ENCODE measurements at regions not wholly inside any gene's neighbourhood (a gene's known extent, or its start where the extent isn't known, plus 50 kb on each side); places are given as distances from the start of the nearest gene placed in this dataset.

- Histone ChIP-seq H3K36me3 (ENCODE audit: control insufficient read depth, low read length) (no peaks in the 10 kb centered on the region), H3K79me2 (ENCODE audit: control insufficient read depth, low read length) (no peaks in the 10 kb centered on the region), H3K9me3 (ENCODE audit: control insufficient read depth, insufficient read depth, low read length) (no peaks in the 10 kb centered on the region), H3K4me2 (ENCODE audit: low read length) (no peak overlapping the region), H3K27me3 (ENCODE audit: control insufficient read depth, low read length) (no peaks in the 10 kb centered on the region), H3K27ac (ENCODE audit: low read depth, low read length) (no peak overlapping the region), H3F3A (ENCODE audit: control insufficient read depth, insufficient read depth) (no peaks in the 10 kb centered on the region), H3K9me2 (replicated peaks; ENCODE audit: control insufficient read depth, low read length) (no peaks in the 10 kb centered on the region), H3K4me3 (ENCODE audit: low read length) (no peak overlapping the region), H3K4me1 (ENCODE audit: control insufficient read depth, low read length) (no peaks in the 10 kb centered on the region), H4K20me1 (ENCODE audit: control insufficient read depth, insufficient read depth, low read depth, low read length) (no peaks in the 10 kb centered on the region)
- peak; percentile 81 for TF ChIP-seq CTCF (IDR thresholded peaks at IDR 0.05; ENCODE audit: low read depth, low read length, poor library complexity, severe bottlenecking)
- no peak for TF ChIP-seq EZH2phosphoT487 (IDR thresholded peaks at IDR 0.05; ENCODE audit: borderline replicate concordance, low read length)
Observed at GRCh38 chr14:48398675-48399282, 723.4 kb upstream of the MDGA2 start.

GRCh38 chr14:48391661-48392060 lies 716.3 kb upstream of the MDGA2 start:
- no peaks in the 10 kb centered on the region for H3F3A ChIP-seq (ENCODE audit: control insufficient read depth, insufficient read depth)
- H4K20me1 ChIP-seq (ENCODE audit: control insufficient read depth, insufficient read depth, low read depth, low read length) = no peaks in the 10 kb centered on the region
- no peaks in the 10 kb centered on the region for H3K9me2 ChIP-seq (replicated peaks; ENCODE audit: control insufficient read depth, low read length)
- no peaks in the 10 kb centered on the region for H3K79me2 ChIP-seq (ENCODE audit: control insufficient read depth, low read length)
- no peaks in the 10 kb centered on the region for H3K27me3 ChIP-seq (ENCODE audit: control insufficient read depth, low read length)
- no peaks in the 10 kb centered on the region for H3K36me3 ChIP-seq (ENCODE audit: control insufficient read depth, low read length)
- H3K4me2 ChIP-seq (ENCODE audit: low read length) = no peak overlapping the region
- TF ChIP-seq CTCF (IDR thresholded peaks at IDR 0.05; ENCODE audit: low read depth, low read length, poor library complexity, severe bottlenecking) (no peak), EZH2phosphoT487 (IDR thresholded peaks at IDR 0.05; ENCODE audit: borderline replicate concordance, low read length) (no peak)
- no peaks in the 10 kb centered on the region for H3K9me3 ChIP-seq (ENCODE audit: control insufficient read depth, insufficient read depth, low read length)
- no peaks in the 10 kb centered on the region for H3K4me1 ChIP-seq (ENCODE audit: control insufficient read depth, low read length)
- no peak overlapping the region for H3K27ac ChIP-seq (ENCODE audit: low read depth, low read length)
- H3K4me3 ChIP-seq (ENCODE audit: low read length) = no peak overlapping the region

- no peaks in the 10 kb centered on the region for H3K4me1 ChIP-seq (ENCODE audit: control insufficient read depth, low read length)
- no peak overlapping the region for H3K27ac ChIP-seq (ENCODE audit: low read depth, low read length)
- H3K9me3 ChIP-seq (ENCODE audit: control insufficient read depth, insufficient read depth, low read length) = no peaks in the 10 kb centered on the region
- H3K27me3 ChIP-seq (ENCODE audit: control insufficient read depth, low read length) = no peaks in the 10 kb centered on the region
- no peaks in the 10 kb centered on the region for H4K20me1 ChIP-seq (ENCODE audit: control insufficient read depth, insufficient read depth, low read depth, low read length)
- H3K4me2 ChIP-seq (ENCODE audit: low read length) = no peak overlapping the region
- TF ChIP-seq CTCF (IDR thresholded peaks at IDR 0.05; ENCODE audit: low read depth, low read length, poor library complexity, severe bottlenecking) (no peak), EZH2phosphoT487 (IDR thresholded peaks at IDR 0.05; ENCODE audit: borderline replicate concordance, low read length) (no peak)
- H3K4me3 ChIP-seq (ENCODE audit: low read length) = no peak overlapping the region
- no peaks in the 10 kb centered on the region for H3K9me2 ChIP-seq (replicated peaks; ENCODE audit: control insufficient read depth, low read length)
- no peaks in the 10 kb centered on the region for H3K36me3 ChIP-seq (ENCODE audit: control insufficient read depth, low read length)
- H3F3A ChIP-seq (ENCODE audit: control insufficient read depth, insufficient read depth) = no peaks in the 10 kb centered on the region
- H3K79me2 ChIP-seq (ENCODE audit: control insufficient read depth, low read length) = no peaks in the 10 kb centered on the region
Observed at GRCh38 chr14:48390346-48390745, 714.9 kb upstream of the MDGA2 start.
